A673 (cell line): ENCODE measurements at regions not wholly inside any gene's neighbourhood (a gene's known extent, or its start where the extent isn't known, plus 50 kb on each side); places are given as distances from the start of the nearest gene placed in this dataset.

Experiments used
- BruUV-seq: library from RNA; stranded (reverse); fragments of 400-500 nt; replicated peaks from 2 replicates; lab custom pipeline; 2021; lab: Mats Ljungman, UMichigan
- CTCF ChIA-PET: fragments of 300-600 bp; sonication (Branson Sonifier 250); formaldehyde crosslinking; loops from one replicate; lab custom pipeline; 2022; ENCODE audit warnings: antibody characterized with exemption; lab: Charles Lee
- POLR2A ChIA-PET: fragments of 300-600 bp; sonication (Branson Sonifier 250); formaldehyde crosslinking; loops from one replicate; lab custom pipeline; 2022; ENCODE audit warnings: antibody characterized with exemption; ENCODE audit not compliant: low non-redundant PET; lab: Charles Lee
- DNase-seq: peaks from one replicate; pipeline ENCODE4 v3.0.0-alpha.2; 2015; ENCODE audit warnings: low spot score
- H3K27ac ChIP-seq: fragments of 200-600 bp; sonication (generic); 2 replicates; pipeline ENCODE4 v1.5.1; 2016; ENCODE audit warnings: mixed run types, low read depth, mild to moderate bottlenecking, mixed read lengths, antibody characterized with exemption, low read length; ENCODE audit not compliant: poor library complexity, severe bottlenecking
- H3K27me3 ChIP-seq: fragments of 200-600 bp; sonication (generic); replicated peaks from 2 replicates; pipeline ENCODE4 v1.6.1; 2017; ENCODE audit warnings: mixed run types, low read depth, mild to moderate bottlenecking, mixed read lengths, antibody characterized with exemption, low read length; ENCODE audit not compliant: insufficient read depth, poor library complexity
- H3K36me3 ChIP-seq: fragments of 200-600 bp; sonication (generic); 2 replicates; pipeline ENCODE4 v1.6.1; 2016; ENCODE audit warnings: mixed run types, mild to moderate bottlenecking, mixed read lengths, antibody characterized with exemption, low read length; ENCODE audit not compliant: insufficient read depth, poor library complexity, severe bottlenecking
- H3K4me1 ChIP-seq: fragments of 200-600 bp; sonication (generic); 2 replicates; pipeline ENCODE4 v1.6.1; 2017; ENCODE audit warnings: mixed run types, mild to moderate bottlenecking, mixed read lengths, antibody characterized with exemption, low read length; ENCODE audit not compliant: insufficient read depth, poor library complexity, severe bottlenecking
- H3K4me3 ChIP-seq: fragments of 200-600 bp; sonication (generic); 2 replicates; pipeline ENCODE4 v1.5.1; 2016; ENCODE audit warnings: low read depth, mixed run types, mild to moderate bottlenecking, mixed read lengths, low read length; ENCODE audit not compliant: poor library complexity, severe bottlenecking
- H3K9me3 ChIP-seq: fragments of 200-600 bp; sonication (generic); 2 replicates; pipeline ENCODE4 v1.6.1; 2016; ENCODE audit warnings: mixed run types, low read depth, mild to moderate bottlenecking, mixed read lengths, antibody characterized with exemption, low read length; ENCODE audit not compliant: poor library complexity, severe bottlenecking
- CTCF ChIP-seq: fragments of 300-800, 200-600 bp; sonication (generic); conservative IDR thresholded peaks from 2 replicates; pipeline ENCODE4 v1.5.1; 2017; ENCODE audit warnings: low read depth, mild to moderate bottlenecking, antibody characterized with exemption, low read length, moderate library complexity, mixed read lengths
- EZH2 ChIP-seq: fragments of 200-600 bp; sonication (generic); IDR thresholded peaks from 2 replicates; pipeline ENCODE4 v1.6.1; 2017; ENCODE audit warnings: borderline replicate concordance, low read depth, mild to moderate bottlenecking, mixed read lengths, antibody characterized with exemption, low read length; ENCODE audit not compliant: poor library complexity, severe bottlenecking
- intact Hi-C: fragments of 100-400 bp; cut with micrococcal nuclease; formaldehyde crosslinking; loops from one replicate; pipeline ENCODE4 v1.10.0; 2022; ENCODE audit not compliant: unreplicated experiment

GRCh38 chr4:81804849-81805248 lies 333.1 kb upstream of the RASGEF1B start:
- POLR2A ChIA-PET, result no interaction called here
- H3K9me3 ChIP-seq, result no peaks in the 10 kb centered on the region
- peaks cover 4% of the 10 kb centered on the region for H3K27me3 ChIP-seq
- H3K36me3 ChIP-seq, result no peaks in the 10 kb centered on the region
- no peak overlapping the region for H3K27ac ChIP-seq
- no peak for DNase-seq
- H3K4me1 ChIP-seq, result peaks cover 24% of the 10 kb centered on the region
- no TSS peak for BruUV-seq
- intact Hi-C loops, result no loop called here
- TF ChIP-seq EZH2 (no peak), CTCF (no peak)
- H3K4me3 ChIP-seq, result no peak overlapping the region
- CTCF ChIA-PET, result no interaction called here

GRCh38 chr4:81802285-81802846 lies 330.7 kb upstream of the RASGEF1B start:
- H3K4me3 ChIP-seq, result no peak overlapping the region
- no peaks in the 10 kb centered on the region for H3K9me3 ChIP-seq
- intact Hi-C loops, result no loop called here
- DNase-seq, result no peak
- BruUV-seq, result no TSS peak
- no peaks in the 10 kb centered on the region for H3K36me3 ChIP-seq
- TF ChIP-seq EZH2, result no peak
- TF ChIP-seq CTCF, result no peak
- H3K27ac ChIP-seq, result no peak overlapping the region
- H3K4me1 ChIP-seq, result peaks cover 3% of the 10 kb centered on the region
- CTCF ChIA-PET, result no interaction called here
- peaks cover 4% of the 10 kb centered on the region for H3K27me3 ChIP-seq
- POLR2A ChIA-PET, result no interaction called here

GRCh38 chr4:81799371-81799770 lies 327.7 kb upstream of the RASGEF1B start:
- TF ChIP-seq EZH2 (no peak), CTCF (no peak)
- intact Hi-C loops, result no loop called here
- BruUV-seq, result no TSS peak
- peaks cover 4% of the 10 kb centered on the region for H3K27me3 ChIP-seq
- no peak overlapping the region for H3K4me3 ChIP-seq
- H3K36me3 ChIP-seq, result no peaks in the 10 kb centered on the region
- no peaks in the 10 kb centered on the region for H3K4me1 ChIP-seq
- no peak for DNase-seq
- H3K27ac ChIP-seq, result no peak overlapping the region
- CTCF ChIA-PET, result no interaction called here
- no peaks in the 10 kb centered on the region for H3K9me3 ChIP-seq
- POLR2A ChIA-PET, result no interaction called here
